GM10847 (cell line): ENCODE measurements at regions not wholly inside any gene's neighbourhood (a gene's known extent, or its start where the extent isn't known, plus 50 kb on each side); places are given as distances from the start of the nearest gene placed in this dataset.

Experiments used
- POLR2A ChIP-seq: IDR thresholded peaks from 2 replicates; pipeline ENCODE4 v1.6.1; 2011; ENCODE audit not compliant: insufficient read length; ENCODE audit errors: extremely low read depth

DNA sequence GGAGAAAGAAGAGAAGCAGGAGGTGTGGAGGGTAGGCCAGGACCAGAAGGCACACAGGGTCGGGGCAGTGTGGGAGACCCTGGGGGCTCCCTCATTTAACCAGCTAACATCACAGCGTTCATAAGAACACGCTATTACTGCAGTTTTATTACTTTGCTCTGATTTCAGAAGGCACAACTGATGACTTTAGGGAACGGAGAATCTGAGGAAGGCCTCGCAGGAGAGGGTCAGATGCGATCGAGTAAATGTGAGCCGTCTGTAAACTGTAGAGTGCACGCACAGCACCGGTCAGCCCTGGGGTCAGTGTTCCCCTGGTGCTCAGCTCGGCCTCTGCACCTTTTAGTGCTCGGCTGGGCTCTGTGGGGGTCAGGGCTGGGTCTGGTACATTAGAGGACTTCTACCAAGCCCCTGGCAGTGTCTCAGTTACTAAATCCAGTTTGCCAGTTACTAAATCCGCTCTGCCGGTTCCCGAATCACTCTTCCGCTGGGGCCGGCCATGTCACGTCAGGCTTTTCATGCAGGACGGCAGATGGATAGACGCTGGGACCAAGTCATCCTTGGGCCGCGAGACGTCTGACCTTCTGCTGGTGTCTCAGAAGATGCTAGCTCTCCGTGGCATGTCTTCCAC is 325.9 kb downstream of the SEC14L1 start:
- no peak for TF ChIP-seq POLR2A

DNA sequence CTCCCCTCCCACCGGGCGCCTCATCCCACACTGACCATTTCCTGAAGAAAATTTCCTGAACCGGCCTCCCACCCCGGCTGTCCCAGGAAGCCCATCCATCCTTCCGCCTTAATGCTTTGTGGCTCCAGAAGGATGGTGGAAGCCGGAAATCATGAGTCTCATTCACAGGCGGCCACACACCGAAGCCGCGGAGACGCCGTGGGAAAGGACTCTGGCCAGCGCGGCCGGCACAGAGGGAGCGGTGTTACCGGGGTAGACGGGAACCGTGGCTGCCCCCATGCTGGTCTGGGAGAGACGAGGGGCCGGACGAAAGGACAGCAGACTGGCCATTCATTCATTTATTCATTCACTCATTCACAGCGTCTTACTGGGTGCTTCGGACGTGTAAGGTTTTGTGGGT is 326.8 kb downstream of the SEC14L1 start:
- TF ChIP-seq POLR2A, result no peak

DNA sequence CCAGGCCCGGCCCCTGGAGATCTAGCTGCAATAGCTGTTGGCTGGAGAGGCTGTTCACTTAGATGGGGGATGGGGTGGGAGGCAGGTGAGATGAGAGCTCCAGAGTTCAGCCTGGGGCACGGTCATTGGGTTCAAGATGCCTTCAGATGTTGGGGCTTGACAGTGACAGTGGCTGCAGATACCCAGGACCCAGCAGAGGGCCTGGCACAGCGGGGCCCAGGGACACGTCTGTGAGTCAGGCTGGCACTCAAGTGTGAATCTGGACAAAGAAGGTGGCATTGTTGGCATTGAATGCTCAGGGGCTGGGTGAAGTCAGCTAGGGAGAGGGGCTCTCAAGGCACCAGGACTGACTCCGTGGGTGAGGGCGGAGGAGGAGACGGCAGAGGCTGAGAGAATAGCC is 328.1 kb downstream of the SEC14L1 start:
- TF ChIP-seq POLR2A, result no peak

DNA sequence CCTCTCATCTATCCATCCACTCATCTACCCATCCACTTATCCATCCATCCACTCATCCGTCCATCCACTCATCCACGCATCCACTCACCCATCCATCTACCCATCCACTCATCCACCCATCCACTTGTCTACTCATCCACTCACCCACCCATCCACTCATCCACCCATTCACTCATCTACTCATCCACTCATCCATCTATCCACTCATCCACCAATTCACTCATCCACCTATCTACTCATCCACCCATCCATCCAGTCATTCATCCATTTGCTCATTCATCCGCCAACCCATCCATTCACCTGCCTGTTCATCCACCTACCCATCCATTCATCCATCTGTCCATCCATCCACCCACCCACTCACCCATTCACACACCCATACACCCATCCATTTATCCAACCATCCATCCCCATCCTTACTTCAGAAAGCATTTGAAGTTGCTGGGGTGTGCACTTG is 329.6 kb downstream of the SEC14L1 start:
- TF ChIP-seq POLR2A, result no peak

DNA sequence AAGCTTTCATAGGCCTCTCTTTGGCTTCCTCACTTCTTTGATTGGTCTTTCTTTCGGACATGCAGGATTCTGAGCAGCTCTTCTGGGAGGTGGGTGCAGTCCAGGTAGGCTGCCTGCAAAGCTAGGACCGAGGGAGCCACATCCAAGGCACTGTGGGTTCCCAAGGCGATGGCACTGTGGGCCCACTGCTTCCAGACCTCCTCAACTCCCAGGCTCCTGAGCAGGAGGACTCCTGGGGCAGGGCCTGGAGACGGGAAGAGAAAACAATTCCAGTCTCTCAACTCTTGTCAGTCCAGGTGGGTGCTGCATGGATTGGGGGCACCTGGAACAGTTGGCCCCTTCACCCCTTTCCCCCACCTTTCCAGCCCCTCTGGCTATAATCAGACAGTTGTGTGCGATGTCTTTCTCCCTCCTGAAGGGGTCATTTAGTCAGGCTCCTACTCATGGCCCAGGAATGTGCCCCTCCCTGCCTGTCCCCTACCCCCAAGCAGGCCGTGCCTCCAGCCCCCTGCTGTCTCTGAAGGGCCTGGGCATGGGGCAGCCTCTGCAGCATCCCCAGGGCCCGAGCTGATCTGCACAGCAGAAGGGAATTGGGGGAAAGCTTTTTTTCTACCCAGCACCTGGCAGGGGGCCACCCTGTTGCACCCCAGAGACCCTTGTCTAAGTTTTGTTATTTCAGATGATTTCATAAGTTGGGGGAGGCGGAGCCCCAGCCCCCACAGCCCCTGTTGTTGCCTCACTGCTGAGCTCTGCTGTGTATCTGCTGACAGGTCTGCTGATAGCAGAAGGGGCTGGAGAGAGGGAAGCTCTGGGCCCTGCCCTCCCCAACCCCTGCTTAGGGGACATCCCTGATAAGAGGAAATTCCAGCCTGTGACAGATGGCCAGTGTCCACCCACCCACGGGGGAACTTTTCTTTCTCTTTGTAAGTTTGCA is 330.3 kb downstream of the SEC14L1 start:
- TF ChIP-seq POLR2A, result no peak

DNA sequence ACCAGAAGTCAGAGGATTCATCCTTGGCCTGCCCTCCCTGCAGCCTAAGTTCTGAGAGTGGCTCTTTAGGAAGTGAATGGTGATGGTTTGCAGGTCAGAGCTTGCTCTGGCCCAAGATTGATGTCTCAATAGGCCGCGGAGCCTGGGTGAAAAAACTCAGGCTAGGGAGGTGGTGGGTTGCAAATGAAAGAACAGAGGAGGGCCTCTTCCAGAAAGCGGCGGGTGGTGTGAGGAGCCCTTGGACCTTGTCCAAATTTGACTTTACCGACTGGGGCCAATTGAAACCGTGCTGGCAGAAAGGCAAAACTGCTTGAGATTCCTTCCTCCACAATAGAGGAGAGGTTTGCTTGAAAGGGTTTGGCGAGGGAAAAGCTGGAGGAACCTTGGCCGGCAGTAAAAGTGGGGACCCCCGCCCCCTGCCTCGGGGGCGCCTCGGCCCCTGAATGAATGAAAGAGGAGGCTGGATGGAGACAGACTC is 331.3 kb downstream of the SEC14L1 start:
- no peak for TF ChIP-seq POLR2A

DNA sequence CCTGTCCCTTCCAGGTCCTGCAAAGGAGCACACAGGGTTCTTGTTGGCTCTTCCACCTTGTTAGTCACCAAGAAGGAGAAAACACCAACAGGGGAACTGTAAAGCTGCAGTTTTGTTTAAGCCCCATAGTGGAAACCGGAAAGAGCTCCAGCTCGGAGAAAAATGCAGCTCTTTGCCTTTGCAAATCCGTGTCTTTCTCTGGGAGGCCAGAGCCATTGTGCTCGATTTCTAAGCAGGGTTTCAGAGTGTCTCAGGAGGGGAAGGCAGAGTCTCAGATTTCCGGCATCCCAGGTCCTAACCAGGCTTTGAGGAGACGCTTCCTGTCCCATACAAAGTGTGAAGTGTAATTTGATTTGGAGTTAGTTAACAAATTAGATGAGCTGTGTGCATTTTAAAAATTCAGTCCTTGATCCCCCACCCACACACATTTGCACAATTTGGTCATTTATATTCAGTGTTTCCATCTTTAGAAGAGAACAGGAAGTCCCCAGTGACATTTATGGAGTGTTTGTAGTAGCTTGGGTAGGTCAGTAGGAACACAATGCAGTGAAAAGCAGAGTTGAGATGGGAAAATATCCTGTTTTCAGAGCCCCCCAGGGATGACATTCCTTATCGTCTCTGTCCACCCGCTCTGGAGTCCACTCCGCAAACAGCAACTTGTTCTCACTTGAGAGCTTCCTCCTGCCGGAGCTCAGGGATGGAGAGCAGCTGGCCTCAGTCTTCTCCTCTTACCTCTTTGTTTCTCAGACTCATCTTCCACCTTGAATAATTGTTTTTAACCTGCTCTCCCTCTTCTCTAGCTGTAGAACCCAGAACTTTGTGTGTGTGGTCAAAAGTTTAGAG is 331.9 kb downstream of the SEC14L1 start:
- no peak for TF ChIP-seq POLR2A

DNA sequence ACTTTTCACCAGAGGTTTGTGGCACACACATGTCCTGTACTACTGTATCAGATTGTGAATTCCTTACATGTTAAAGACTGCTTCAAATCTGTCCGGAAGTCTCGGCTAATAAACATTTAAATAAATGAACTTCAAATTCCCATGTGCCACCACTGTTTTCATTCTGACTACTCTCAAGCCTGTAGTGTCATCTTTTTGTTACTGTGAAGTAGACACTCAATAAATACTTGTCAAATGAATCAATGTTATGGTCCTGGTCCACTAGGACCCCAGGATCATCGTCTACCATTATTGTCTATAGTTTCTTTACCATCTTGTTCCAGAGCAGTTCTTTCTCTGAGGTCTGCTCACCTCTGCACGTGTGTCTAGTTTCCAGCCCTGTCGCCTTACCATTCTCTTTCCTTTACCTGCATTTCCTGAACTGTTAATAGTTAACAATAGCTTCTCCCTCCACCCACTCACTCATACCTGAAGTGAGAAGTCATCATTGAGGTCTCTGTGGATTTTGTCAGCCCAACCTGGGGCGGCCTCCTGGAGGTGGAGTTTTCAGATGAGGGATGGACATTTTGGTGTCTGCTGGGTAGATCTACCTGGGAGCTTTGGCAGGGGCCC is 333.0 kb downstream of the SEC14L1 start:
- TF ChIP-seq POLR2A, result no peak

DNA sequence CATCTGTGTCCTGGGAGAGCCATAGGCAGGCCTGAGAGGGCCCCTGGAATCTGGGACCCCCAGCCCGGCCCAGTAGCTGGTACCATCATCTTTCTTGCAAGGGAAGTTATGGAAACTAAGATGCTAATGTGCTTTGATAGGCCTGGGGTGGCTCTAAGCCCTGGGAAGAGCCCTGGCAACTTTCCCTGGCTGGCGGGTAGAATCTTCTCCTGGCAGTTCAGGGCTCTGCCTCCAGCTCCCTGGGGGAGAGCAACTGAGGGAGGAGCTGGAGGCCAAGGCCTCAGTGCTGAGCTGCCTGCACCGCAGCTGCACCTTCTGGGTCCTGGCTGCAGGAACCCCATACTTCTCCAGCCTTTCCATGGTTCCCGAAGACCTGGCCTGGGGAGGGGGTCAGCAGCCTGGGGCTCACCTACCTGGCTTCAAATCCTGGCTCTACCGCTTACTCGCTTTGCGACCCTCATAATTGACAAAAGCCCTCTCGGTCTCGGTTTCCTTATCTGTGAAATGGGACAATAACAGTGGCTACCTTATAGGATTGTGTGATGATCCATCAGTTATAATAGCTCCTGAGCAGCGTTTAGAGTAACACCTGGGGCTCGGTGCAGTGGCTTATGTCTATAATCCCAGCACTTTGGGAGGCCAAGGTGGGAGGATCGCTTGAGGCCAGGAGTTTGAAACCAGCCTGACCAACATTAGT is 333.7 kb downstream of the SEC14L1 start:
- no peak for TF ChIP-seq POLR2A

DNA sequence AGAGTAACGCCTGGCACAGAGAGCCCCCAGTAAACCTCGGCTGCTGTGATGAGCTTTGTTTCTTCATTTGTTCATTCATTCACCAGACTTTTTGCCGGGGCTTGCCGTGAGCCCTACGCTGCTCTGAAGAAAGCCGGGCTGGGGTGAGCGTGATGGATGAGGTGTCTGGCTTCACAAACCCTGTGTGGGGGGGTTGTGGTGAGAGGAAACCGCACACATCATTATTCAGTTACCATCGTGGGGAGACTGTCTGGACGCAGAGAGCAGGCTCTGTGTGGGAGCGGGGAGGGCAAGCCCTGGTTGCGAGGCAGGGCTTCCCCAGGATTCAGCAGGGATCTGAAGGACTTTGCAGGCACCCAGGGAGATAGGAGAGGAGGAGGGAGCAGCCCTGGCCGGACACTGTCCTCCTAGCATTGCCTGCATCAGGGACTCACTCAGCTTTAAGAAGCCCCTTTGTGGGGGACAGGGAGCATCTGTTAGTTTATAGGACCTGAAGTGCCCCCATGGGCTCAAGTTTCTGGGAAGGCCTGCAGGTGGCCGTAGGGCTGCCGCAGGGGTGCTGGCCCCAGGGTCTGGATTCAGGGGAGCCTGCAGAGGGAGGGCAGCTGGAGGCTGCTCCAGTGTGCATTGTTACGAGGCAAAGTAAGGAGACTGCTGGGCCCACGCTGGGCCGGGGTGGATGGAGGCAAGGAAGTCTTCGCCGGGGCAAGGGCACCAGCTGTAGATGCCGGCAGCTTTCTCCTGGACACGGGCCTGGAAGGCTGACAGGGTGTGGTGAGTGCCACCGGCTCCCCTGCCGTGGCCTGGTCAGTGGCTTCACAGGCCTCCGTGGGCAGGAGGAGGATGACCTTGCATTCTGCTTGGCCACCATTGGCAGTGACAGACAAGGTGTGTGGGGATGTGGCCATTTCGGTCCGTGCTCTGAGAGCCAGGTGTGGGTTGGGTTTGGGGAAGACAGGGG is 334.5 kb downstream of the SEC14L1 start:
- no peak for TF ChIP-seq POLR2A

DNA sequence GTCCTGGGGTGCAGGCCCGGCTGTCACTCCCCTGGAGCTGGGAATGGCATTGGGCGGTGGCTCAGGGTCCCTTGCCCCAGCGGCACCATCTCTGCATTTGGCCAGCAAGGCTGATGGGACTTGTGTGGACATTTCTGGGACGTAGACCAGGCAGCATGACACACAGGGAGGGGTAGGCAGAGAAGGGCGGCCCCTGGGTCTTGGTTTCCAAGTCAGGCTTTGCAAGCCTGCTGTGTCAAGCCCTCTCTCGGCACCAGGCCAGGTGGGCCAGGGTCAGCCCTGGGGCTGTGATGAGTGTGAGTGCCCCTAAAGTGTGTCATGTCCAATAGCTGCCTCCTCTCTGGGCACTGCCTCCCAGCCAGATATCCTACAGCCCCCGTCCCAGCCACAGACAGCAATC is 335.2 kb downstream of the SEC14L1 start:
- TF ChIP-seq POLR2A, result no peak

DNA sequence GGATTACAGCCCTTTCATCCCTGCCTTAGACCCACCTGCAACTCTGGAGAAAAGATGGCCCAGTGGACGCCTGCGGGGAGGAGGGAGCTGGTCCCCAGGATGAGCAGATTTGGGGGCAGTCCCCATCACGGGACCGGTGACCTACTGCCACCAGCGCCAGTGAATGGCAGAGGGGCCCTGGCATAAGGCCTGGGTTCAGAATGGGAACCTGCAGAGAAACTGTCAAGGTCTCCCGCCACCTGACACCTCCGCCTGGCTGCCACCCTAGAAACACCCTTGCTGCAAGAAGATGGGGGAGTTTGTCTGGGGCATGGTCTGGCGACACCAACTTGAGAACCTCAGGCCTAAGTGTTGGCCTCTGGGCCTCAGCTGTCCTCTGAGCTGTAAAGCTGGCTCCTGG is 335.7 kb downstream of the SEC14L1 start:
- TF ChIP-seq POLR2A, result no peak
